PFSK-1 (cell line): ENCODE measurements at regions not wholly inside any gene's neighbourhood (a gene's known extent, or its start where the extent isn't known, plus 50 kb on each side); places are given as distances from the start of the nearest gene placed in this dataset.

Experiments
- FOXP2 ChIP-seq: optimal IDR thresholded peaks from 2 replicates; pipeline ENCODE3; 2011; ENCODE audit warnings: borderline replicate concordance, control low read depth, inconsistent platforms; ENCODE audit not compliant: insufficient read depth; ENCODE audit errors: extremely low read length, extremely low read depth
- POLR2AphosphoS5 ChIP-seq: IDR thresholded peaks from 2 replicates; pipeline ENCODE4 v1.6.1; 2012; ENCODE audit warnings: low read depth, mild to moderate bottlenecking, control low read depth, low read length, moderate library complexity
- REST ChIP-seq, 2 experiments: IDR thresholded peaks; 2 replicates each; pipeline versions ENCODE4 v1.6.1 to v1.8.0; 2011 to 2012; ENCODE audit warnings: low read depth in 2 of 2, low read length in 2 of 2, control low read depth in 1 of 2, inconsistent platforms in 1 of 2, mild to moderate bottlenecking in 1 of 2, moderate library complexity in 1 of 2; ENCODE audit not compliant: insufficient read depth in 1 of 2
- SIN3A ChIP-seq: IDR thresholded peaks from 2 replicates; pipeline ENCODE4 v1.6.1; 2012; ENCODE audit warnings: mild to moderate bottlenecking, low read length, moderate library complexity, borderline replicate concordance; ENCODE audit not compliant: insufficient read depth
- TAF1 ChIP-seq: IDR thresholded peaks from 2 replicates; pipeline ENCODE4 v1.6.1; 2012; ENCODE audit warnings: low read length, control low read depth, borderline replicate concordance; ENCODE audit not compliant: insufficient read depth

- TF ChIP-seq POLR2AphosphoS5 (no peak), REST (IDR thresholded peaks at IDR 0.05; ENCODE audit: insufficient read depth in 1 of 2, low read depth in 2 of 2, low read length in 2 of 2) (no peak), TAF1 (no peak), SIN3A (no peak), FOXP2 (no peak)
These were observed 616.4 kb downstream of the EFNB2 start for GRCh38 chr13:105918842-105919741.

- TF ChIP-seq SIN3A (no peak), FOXP2 (no peak), POLR2AphosphoS5 (no peak), REST (IDR thresholded peaks at IDR 0.05; ENCODE audit: insufficient read depth in 1 of 2, low read depth in 2 of 2, low read length in 2 of 2) (no peak), TAF1 (no peak)
These were observed 620.2 kb downstream of the EFNB2 start for GRCh38 chr13:105915146-105915850.

GRCh38 chr13:105914291-105915036, 621.0 kb downstream of the EFNB2 start:
- TF ChIP-seq POLR2AphosphoS5, result no peak
- TF ChIP-seq FOXP2, result peak; percentile 41

GRCh38 chr13:105908586-105908985, 626.9 kb downstream of the EFNB2 start:
- TF ChIP-seq REST (IDR thresholded peaks at IDR 0.05; ENCODE audit: insufficient read depth in 1 of 2, low read depth in 2 of 2, low read length in 2 of 2), result no peak
- no peak for TF ChIP-seq FOXP2
- no peak for TF ChIP-seq TAF1
- no peak for TF ChIP-seq SIN3A
- no peak for TF ChIP-seq POLR2AphosphoS5

- no peak for TF ChIP-seq FOXP2
- no peak for TF ChIP-seq SIN3A
- TF ChIP-seq POLR2AphosphoS5, result no peak
These were observed 628.0 kb downstream of the EFNB2 start for GRCh38 chr13:105907319-105908019.
